Fibroblast of the aortic adventitia (primary cell): ENCODE measurements at regions not wholly inside any gene's neighbourhood (a gene's known extent, or its start where the extent isn't known, plus 50 kb on each side); places are given as distances from the start of the nearest gene placed in this dataset.
"Not testable (repeated sequence)": the region's sequence is repeated elsewhere in the genome, so short reads cannot be mapped to it uniquely, and the experiment has no call there.

ENCODE experiments used
- DNase-seq: peaks from one replicate; pipeline ENCODE4 v3.0.0-alpha.2; 2010; ENCODE audit warnings: low read depth
- H3K4me3 ChIP-seq: 2 replicates; pipeline ENCODE4 v1.5.1; 2011; ENCODE audit warnings: low read depth, mild to moderate bottlenecking, control low read depth, low read length, moderate library complexity
- CTCF ChIP-seq: IDR thresholded peaks from 2 replicates; pipeline ENCODE4 v1.5.1; 2011; ENCODE audit warnings: mild to moderate bottlenecking, low read length, control low read depth, inconsistent platforms; ENCODE audit not compliant: insufficient read depth

- no peak for TF ChIP-seq CTCF
- DNase-seq, result no peak
- no peak overlapping the region for H3K4me3 ChIP-seq
Measured at GRCh38 chr10:56123247-56123646, 237.8 kb downstream of the ZWINT start.

DNA sequence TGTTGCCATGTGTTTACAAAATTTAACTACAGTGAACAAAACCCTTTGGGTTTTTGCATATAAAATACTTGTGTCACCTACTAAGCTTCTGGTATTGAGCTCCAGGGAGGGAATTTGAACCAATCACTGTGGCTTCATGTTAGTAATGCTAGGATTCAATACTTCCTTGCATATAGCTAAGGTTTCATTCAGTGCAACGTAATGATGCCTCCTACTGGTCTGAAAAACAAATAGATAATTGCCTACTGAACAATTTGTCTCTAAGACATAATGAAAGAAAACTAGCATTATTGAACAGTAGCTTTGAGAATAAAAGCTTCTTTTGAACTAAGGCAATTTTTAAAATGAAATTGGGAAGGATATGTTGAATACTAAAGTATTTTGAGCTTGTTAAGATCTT, 244.4 kb downstream of the ZWINT start:
- TF ChIP-seq CTCF, result no peak
- no peak for DNase-seq
- no peak overlapping the region for H3K4me3 ChIP-seq

GRCh38 chr10:56109454-56109853, 251.6 kb downstream of the ZWINT start:
- no peak for DNase-seq
- no peak for TF ChIP-seq CTCF
- H3K4me3 ChIP-seq, result no peak overlapping the region

DNA sequence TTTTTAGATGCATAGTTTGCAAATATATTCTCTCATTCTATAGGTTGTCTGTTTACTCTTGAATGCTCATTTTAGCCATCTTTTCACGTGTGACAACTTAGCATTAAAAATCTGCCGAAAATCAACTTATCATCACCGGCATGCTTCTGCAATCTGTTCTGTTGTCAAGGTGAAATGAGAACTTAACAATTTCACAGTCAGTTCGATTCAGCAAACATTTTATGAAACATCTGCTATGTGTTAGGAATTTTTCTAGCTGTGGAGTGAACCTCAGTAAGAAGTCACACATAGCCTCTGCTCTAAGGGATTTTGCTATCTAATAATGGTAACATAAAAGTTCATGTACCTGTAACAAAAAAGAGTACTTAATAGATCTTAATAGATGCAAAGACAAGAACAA, 256.1 kb downstream of the ZWINT start:
- no peak for DNase-seq
- H3K4me3 ChIP-seq, result no peak overlapping the region
- TF ChIP-seq CTCF, result no peak

DNA sequence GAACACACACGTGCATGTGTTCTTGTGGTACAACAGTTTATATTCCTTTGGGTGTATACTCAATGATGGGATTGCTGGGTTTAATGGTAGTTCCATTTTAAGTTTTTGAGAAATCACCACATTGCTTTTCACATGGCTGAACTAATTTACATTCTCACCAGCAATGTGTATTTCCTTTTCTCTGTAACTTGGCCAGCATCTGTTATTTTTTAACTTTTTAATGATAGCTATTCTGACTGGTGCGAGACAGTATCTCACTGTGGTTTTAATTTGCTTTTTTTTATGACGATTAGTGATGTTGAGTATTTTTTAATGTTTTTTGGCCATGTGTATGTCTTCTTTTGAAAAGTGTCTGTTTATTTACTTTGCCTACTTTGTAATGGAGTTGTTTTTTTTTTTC, 256.6 kb downstream of the ZWINT start:
- DNase-seq, result no peak
- no peak overlapping the region for H3K4me3 ChIP-seq
- TF ChIP-seq CTCF, result no peak

DNA sequence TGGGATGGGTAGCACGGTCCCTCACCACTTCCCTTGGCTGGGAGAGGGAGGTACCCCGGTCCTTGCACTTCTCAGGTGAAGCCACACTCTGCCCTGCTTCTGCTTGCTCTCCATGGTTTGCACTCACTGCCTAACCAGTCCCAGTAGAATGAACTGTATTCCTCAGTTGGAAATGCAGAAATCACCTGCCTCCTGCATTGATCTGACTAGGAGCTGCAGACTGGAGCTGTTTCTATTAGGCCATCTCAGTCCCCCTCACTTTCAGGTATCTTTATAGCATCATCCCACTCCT, 264.9 kb downstream of the ZWINT start:
- H3K4me3 ChIP-seq, result no peak overlapping the region
- TF ChIP-seq CTCF, result no peak
- DNase-seq, result no peak

DNA sequence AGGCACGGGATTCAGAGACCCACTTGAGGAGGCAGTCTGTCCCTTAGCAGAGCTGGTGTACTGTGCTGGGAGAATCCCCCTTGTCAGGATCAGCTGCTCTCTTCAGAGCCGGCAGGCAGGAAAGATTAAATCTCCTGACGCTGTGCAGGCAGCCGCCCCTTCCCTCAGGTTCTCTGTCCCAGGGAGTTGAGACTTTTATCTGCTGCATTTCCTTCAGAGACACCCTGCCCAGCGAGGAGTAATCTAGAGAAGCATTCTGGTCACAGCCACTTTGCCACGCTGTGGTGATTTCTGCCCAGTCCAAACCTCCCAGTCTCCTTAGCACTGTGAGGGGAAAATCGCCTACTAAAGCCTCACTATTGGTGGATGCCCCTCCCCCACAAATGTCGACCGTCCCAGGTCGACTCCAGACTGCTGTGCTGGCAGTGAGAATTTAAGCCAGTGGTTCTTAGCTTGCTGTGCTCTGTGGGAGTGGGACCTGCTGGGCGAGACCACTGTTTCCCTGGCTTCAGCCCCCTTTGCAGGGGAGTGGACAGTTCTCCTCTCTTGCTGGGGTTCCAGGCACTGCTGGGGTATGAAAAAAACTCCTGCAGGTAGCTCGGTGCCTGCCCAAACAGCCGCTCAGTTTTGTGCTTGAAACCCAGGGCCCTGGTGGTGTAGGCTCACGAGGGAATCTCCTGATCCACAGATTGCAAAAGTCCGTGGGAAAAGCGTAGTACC, 265.4 kb downstream of the ZWINT start:
- H3K4me3 ChIP-seq, result no peak overlapping the region
- no peak for DNase-seq
- no peak for TF ChIP-seq CTCF

DNA sequence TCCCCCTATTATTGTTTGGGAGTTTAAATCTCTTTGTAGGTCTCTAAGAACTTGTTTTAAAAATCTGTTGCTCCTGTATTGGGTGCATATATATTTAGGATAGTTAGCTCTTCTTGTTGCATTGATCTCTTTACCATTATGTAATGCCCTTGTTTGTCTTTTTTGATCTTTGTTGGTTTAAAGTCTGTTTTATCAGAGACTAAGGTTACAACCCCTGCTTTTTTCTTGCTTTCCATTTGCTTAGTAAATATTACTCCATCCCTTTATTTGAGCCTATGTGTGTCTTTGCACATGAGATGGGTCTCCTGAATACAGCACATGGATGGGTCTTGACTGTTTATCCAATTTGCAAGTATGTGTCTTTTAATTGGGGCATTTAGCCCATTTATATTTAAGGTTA, 267.4 kb downstream of the ZWINT start:
- DNase-seq, H3K4me3 ChIP-seq: not testable (repeated sequence)
